Peyer's patch (tissue), 4 donors: ENCODE measurements at regions not wholly inside any gene's neighbourhood (a gene's known extent, or its start where the extent isn't known, plus 50 kb on each side); places are given as distances from the start of the nearest gene placed in this dataset.

Source experiments
- POLR2A ChIP-seq, 2 donors: fragments of 450-650 bp; IDR thresholded peaks; one replicate each; pipeline ENCODE4 v1.5.1; 2017; ENCODE audit warnings: antibody characterized with exemption in 2 of 2, mild to moderate bottlenecking in 2 of 2, moderate library complexity in 2 of 2
- TF ChIP-seq, protein P1 (sequence below), 6 experiments: fragments of 450-650 bp in 4 of 6; fragments of 200-600 bp in 2 of 6; sonication (generic) in 1 of 6; IDR thresholded peaks; one replicate each; pipeline ENCODE4 v1.5.1; 2017 to 2019; ENCODE audit warnings: antibody characterized with exemption in 6 of 6, mild to moderate bottlenecking in 3 of 6, moderate library complexity in 1 of 6

DNA sequence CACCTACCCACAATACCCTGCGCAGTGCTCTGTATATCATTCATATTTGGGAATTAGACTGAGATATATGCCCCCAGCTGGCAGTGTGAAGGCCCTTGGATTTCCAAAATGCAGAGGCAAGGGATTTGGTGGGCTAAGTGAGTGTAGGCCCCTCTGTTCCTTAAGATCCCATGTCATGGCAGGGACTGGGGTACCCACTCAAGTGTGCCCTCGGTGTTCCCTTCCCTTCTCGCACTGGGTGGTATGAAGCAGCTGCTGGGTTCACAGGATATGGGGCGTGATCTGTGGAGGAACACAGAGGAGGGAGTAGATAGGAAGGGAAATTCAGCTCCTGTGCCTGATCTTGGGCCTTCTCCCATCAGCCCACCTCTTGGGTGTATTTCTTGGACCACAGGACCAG, 63.1 kb upstream of the VASH1 start:
- TF ChIP-seq, protein P1, sequence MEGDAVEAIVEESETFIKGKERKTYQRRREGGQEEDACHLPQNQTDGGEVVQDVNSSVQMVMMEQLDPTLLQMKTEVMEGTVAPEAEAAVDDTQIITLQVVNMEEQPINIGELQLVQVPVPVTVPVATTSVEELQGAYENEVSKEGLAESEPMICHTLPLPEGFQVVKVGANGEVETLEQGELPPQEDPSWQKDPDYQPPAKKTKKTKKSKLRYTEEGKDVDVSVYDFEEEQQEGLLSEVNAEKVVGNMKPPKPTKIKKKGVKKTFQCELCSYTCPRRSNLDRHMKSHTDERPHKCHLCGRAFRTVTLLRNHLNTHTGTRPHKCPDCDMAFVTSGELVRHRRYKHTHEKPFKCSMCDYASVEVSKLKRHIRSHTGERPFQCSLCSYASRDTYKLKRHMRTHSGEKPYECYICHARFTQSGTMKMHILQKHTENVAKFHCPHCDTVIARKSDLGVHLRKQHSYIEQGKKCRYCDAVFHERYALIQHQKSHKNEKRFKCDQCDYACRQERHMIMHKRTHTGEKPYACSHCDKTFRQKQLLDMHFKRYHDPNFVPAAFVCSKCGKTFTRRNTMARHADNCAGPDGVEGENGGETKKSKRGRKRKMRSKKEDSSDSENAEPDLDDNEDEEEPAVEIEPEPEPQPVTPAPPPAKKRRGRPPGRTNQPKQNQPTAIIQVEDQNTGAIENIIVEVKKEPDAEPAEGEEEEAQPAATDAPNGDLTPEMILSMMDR (IDR thresholded peaks at IDR 0.05): no peak
- no peak for TF ChIP-seq POLR2A (IDR thresholded peaks at IDR 0.05)
